ENCODE measurements at regions not wholly inside any gene's neighbourhood (a gene's known extent, or its start where the extent isn't known, plus 50 kb on each side); places are given as distances from the start of the nearest gene placed in this dataset.

GRCh38 chrX:40908857-40909475 lies 173.6 kb upstream of the MED14 start:
- Histone ChIP-seq H3K4me3 (ENCODE audit: low read depth in 2 of 2, low read length in 1 of 2) (no peak overlapping the region), H3K4me1 (ENCODE audit: control insufficient read depth in 1 of 2, insufficient read depth in 2 of 2, low read depth in 1 of 2, low read length in 1 of 2) (no peaks in the 10 kb centered on the region), H3K9ac (peak overlapping the region; percentile 62; the same call in 1 of the 2 replicates), H4K20me1 (ENCODE audit: insufficient read depth) (no peaks in the 10 kb centered on the region), H3K9me2 (no peaks in the 10 kb centered on the region), H2AFZ (ENCODE audit: low read depth) (no peak overlapping the region), H3K9me3 (no peaks in the 10 kb centered on the region), H3K79me2 (ENCODE audit: insufficient read depth) (no peaks in the 10 kb centered on the region), H3K4me2 (peak overlapping the region; percentile 34; the same call in 1 of the 2 replicates), H3F3A (replicated peaks; ENCODE audit: insufficient read depth) (peaks cover 22% of the 10 kb centered on the region), H3K27me3 (ENCODE audit: insufficient read depth) (no peaks in the 10 kb centered on the region), H3K36me3 (replicated peaks in 1 of 2; ENCODE audit: control insufficient read depth in 1 of 2, insufficient read depth in 2 of 2, low read length in 1 of 2) (no peaks in the 10 kb centered on the region), H3K27ac (ENCODE audit: low read depth in 2 of 2, low read length in 1 of 2) (peak overlapping the region in 1 of 2 experiments; percentile 93; a peak in 2 of 4 replicates)
- DNase-seq = no peak
- CTCF ChIA-PET = no interaction called here
- POLR2A ChIA-PET = no interaction called here
- TF ChIP-seq FOXM1 (IDR thresholded peaks at IDR 0.05; ENCODE audit: low read depth) (0 out of 2 replicates have a peak, but pooled peaks have one; percentile 29), REST (IDR thresholded peaks at IDR 0.05; ENCODE audit: low read depth, low read length) (no peak), IRF3 (IDR thresholded peaks at IDR 0.05; ENCODE audit: low read depth, low read length) (no peak), MEF2A (IDR thresholded peaks at IDR 0.05; ENCODE audit: borderline replicate concordance, low read depth) (no peak), SIN3A (IDR thresholded peaks at IDR 0.05; ENCODE audit: borderline replicate concordance, low read depth, low read length) (no peak), POLR2AphosphoS5 (IDR thresholded peaks at IDR 0.05; ENCODE audit: low read depth, low read length) (no peak), GATA2 (CRISPR knock-in tag; IDR thresholded peaks at IDR 0.05) (no peak), TEAD4 (IDR thresholded peaks at IDR 0.05; ENCODE audit: borderline replicate concordance, insufficient read depth) (peak; percentile 76; the same call in 1 of the 2 replicates), NFIC (IDR thresholded peaks at IDR 0.05; ENCODE audit: borderline replicate concordance) (peak; percentile 11; the same call in 1 of the 2 replicates), JUND (IDR thresholded peaks at IDR 0.05) (peak; percentile 87), EP300 (IDR thresholded peaks at IDR 0.05; ENCODE audit: borderline replicate concordance in 1 of 2, low read depth in 1 of 2, low read length in 1 of 2) (peak in 1 of 2 experiments; percentile 66; a peak in 2 of 4 replicates), GABPA (IDR thresholded peaks at IDR 0.05; ENCODE audit: low read depth) (no peak), RCOR1 (IDR thresholded peaks at IDR 0.05; ENCODE audit: low read length) (no peak), FOSL2 (IDR thresholded peaks at IDR 0.05; ENCODE audit: borderline replicate concordance, low read depth) (peak; percentile 86), EZH2phosphoT487 (IDR thresholded peaks at IDR 0.05; ENCODE audit: borderline replicate concordance, low read depth) (no peak), RAD21 (IDR thresholded peaks at IDR 0.05; ENCODE audit: low read length) (no peak), NRF1 (IDR thresholded peaks at IDR 0.05; ENCODE audit: low read depth, low read length) (no peak), RFX5 (IDR thresholded peaks at IDR 0.05; ENCODE audit: low read length) (no peak), SMC3 (IDR thresholded peaks at IDR 0.05; ENCODE audit: low read depth, low read length) (no peak), FOXJ3 (CRISPR knock-in tag; IDR thresholded peaks at IDR 0.05) (no peak), PBX3 (IDR thresholded peaks at IDR 0.05) (peak; percentile 59)
- TF ChIP-seq, protein P1, sequence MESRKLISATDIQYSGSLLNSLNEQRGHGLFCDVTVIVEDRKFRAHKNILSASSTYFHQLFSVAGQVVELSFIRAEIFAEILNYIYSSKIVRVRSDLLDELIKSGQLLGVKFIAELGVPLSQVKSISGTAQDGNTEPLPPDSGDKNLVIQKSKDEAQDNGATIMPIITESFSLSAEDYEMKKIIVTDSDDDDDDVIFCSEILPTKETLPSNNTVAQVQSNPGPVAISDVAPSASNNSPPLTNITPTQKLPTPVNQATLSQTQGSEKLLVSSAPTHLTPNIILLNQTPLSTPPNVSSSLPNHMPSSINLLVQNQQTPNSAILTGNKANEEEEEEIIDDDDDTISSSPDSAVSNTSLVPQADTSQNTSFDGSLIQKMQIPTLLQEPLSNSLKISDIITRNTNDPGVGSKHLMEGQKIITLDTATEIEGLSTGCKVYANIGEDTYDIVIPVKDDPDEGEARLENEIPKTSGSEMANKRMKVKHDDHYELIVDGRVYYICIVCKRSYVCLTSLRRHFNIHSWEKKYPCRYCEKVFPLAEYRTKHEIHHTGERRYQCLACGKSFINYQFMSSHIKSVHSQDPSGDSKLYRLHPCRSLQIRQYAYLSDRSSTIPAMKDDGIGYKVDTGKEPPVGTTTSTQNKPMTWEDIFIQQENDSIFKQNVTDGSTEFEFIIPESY (IDR thresholded peaks at IDR 0.05; ENCODE audit: borderline replicate concordance, low read depth) = no peak
- TF ChIP-seq, protein P2, sequence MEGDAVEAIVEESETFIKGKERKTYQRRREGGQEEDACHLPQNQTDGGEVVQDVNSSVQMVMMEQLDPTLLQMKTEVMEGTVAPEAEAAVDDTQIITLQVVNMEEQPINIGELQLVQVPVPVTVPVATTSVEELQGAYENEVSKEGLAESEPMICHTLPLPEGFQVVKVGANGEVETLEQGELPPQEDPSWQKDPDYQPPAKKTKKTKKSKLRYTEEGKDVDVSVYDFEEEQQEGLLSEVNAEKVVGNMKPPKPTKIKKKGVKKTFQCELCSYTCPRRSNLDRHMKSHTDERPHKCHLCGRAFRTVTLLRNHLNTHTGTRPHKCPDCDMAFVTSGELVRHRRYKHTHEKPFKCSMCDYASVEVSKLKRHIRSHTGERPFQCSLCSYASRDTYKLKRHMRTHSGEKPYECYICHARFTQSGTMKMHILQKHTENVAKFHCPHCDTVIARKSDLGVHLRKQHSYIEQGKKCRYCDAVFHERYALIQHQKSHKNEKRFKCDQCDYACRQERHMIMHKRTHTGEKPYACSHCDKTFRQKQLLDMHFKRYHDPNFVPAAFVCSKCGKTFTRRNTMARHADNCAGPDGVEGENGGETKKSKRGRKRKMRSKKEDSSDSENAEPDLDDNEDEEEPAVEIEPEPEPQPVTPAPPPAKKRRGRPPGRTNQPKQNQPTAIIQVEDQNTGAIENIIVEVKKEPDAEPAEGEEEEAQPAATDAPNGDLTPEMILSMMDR (IDR thresholded peaks at IDR 0.05) = no peak
- TF ChIP-seq, protein P3, sequence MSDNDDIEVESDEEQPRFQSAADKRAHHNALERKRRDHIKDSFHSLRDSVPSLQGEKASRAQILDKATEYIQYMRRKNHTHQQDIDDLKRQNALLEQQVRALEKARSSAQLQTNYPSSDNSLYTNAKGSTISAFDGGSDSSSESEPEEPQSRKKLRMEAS (IDR thresholded peaks at IDR 0.05; ENCODE audit: low read depth) = no peak
